Hepatocyte (in vitro differentiated cells): ENCODE measurements at regions not wholly inside any gene's neighbourhood (a gene's known extent, or its start where the extent isn't known, plus 50 kb on each side); places are given as distances from the start of the nearest gene placed in this dataset.

Experiments used
- DNase-seq: peaks from one replicate; pipeline ENCODE4 v3.0.0-alpha.2; 2016; ENCODE audit warnings: low spot score
- H2AFZ ChIP-seq: fragments of 200-600 bp; sonication (generic); 2 replicates; pipeline ENCODE4 v1.6.0; 2016; ENCODE audit warnings: antibody characterized with exemption, mild to moderate bottlenecking
- H3K27ac ChIP-seq: fragments of 200-600 bp; sonication (generic); 2 replicates; pipeline ENCODE4 v1.5.1; 2016; ENCODE audit warnings: mild to moderate bottlenecking
- H3K27me3 ChIP-seq: fragments of 200-600 bp; sonication (generic); 2 replicates; pipeline ENCODE4 v1.6.1; 2016
- H3K36me3 ChIP-seq: fragments of 200-600 bp; sonication (generic); replicated peaks from 2 replicates; pipeline ENCODE4 v1.5.1; 2016; ENCODE audit warnings: low read depth; ENCODE audit not compliant: insufficient read depth
- H3K4me1 ChIP-seq: fragments of 200-600 bp; sonication (generic); 2 replicates; pipeline ENCODE4 v1.5.1; 2016; ENCODE audit warnings: mild to moderate bottlenecking, moderate library complexity; ENCODE audit not compliant: insufficient read depth
- H3K4me2 ChIP-seq: fragments of 200-600 bp; sonication (generic); 2 replicates; pipeline ENCODE4 v1.6.0; 2016
- H3K4me3 ChIP-seq: fragments of 200-600 bp; sonication (generic); 2 replicates; pipeline ENCODE4 v1.5.1; 2016; ENCODE audit warnings: mild to moderate bottlenecking
- H3K79me2 ChIP-seq: fragments of 200-600 bp; sonication (generic); 2 replicates; pipeline ENCODE4 v1.6.0; 2017; ENCODE audit warnings: mild to moderate bottlenecking
- H3K9me2 ChIP-seq: fragments of 200-600 bp; sonication (generic); replicated peaks from 2 replicates; pipeline ENCODE4 v1.6.0; 2017; ENCODE audit warnings: mild to moderate bottlenecking; ENCODE audit not compliant: insufficient read depth
- H3K9me3 ChIP-seq: fragments of 200-600 bp; sonication (generic); 2 replicates; pipeline ENCODE4 v1.5.1; 2016; ENCODE audit warnings: low read depth, mild to moderate bottlenecking
- H4K20me1 ChIP-seq: fragments of 200-600 bp; sonication (generic); 2 replicates; pipeline ENCODE4 v1.6.0; 2016; ENCODE audit warnings: mild to moderate bottlenecking; ENCODE audit not compliant: insufficient read depth, poor library complexity, severe bottlenecking
- EZH2 ChIP-seq: fragments of 200-600 bp; sonication (generic); IDR thresholded peaks from 2 replicates; pipeline ENCODE4 v1.6.1; 2016; ENCODE audit warnings: antibody characterized with exemption, mild to moderate bottlenecking, borderline replicate concordance
- EZH2phosphoT487 ChIP-seq: fragments of 200-600 bp; sonication (generic); IDR thresholded peaks from one replicate; pipeline ENCODE4 v1.6.1; 2018; ENCODE audit warnings: antibody characterized with exemption, mild to moderate bottlenecking, low read depth, moderate library complexity; ENCODE audit not compliant: unreplicated experiment, severe bottlenecking
- WGBS: methylation state at CpG from one replicate; pipeline ENCODE4 v1.1.6; 2016; ENCODE audit warnings: low lambda C conversion rate; ENCODE audit errors: missing lambda C conversion rate; 5-methylcytosine and 5-hydroxymethylcytosine counted together
- TF ChIP-seq, protein P1 (sequence below): fragments of 200-600 bp; sonication (generic); IDR thresholded peaks from 2 replicates; pipeline ENCODE4 v1.5.1; 2016; ENCODE audit warnings: antibody characterized with exemption, mild to moderate bottlenecking; ENCODE audit not compliant: poor library complexity

- Histone ChIP-seq H3K27ac (no peak overlapping the region), H3K4me2 (no peak overlapping the region), H3K36me3 (no peaks in the 10 kb centered on the region), H3K79me2 (no peaks in the 10 kb centered on the region), H2AFZ (no peak overlapping the region), H4K20me1 (no peaks in the 10 kb centered on the region), H3K9me3 (peaks cover 4% of the 10 kb centered on the region), H3K4me3 (no peak overlapping the region), H3K27me3 (no peaks in the 10 kb centered on the region), H3K9me2 (no peaks in the 10 kb centered on the region), H3K4me1 (no peaks in the 10 kb centered on the region)
- 82% methylated on average over 3 of the region's 3 CpGs for WGBS
- no peak for DNase-seq
- TF ChIP-seq EZH2phosphoT487 (no peak), EZH2 (no peak)
- TF ChIP-seq, protein P1, sequence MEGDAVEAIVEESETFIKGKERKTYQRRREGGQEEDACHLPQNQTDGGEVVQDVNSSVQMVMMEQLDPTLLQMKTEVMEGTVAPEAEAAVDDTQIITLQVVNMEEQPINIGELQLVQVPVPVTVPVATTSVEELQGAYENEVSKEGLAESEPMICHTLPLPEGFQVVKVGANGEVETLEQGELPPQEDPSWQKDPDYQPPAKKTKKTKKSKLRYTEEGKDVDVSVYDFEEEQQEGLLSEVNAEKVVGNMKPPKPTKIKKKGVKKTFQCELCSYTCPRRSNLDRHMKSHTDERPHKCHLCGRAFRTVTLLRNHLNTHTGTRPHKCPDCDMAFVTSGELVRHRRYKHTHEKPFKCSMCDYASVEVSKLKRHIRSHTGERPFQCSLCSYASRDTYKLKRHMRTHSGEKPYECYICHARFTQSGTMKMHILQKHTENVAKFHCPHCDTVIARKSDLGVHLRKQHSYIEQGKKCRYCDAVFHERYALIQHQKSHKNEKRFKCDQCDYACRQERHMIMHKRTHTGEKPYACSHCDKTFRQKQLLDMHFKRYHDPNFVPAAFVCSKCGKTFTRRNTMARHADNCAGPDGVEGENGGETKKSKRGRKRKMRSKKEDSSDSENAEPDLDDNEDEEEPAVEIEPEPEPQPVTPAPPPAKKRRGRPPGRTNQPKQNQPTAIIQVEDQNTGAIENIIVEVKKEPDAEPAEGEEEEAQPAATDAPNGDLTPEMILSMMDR, result no peak
Measured at GRCh38 chr3:67804578-67804977, 150.2 kb upstream of the SUCLG2 start.

GRCh38 chr3:67804089-67804488, 149.7 kb upstream of the SUCLG2 start:
- Histone ChIP-seq H3K36me3 (no peaks in the 10 kb centered on the region), H3K27ac (no peak overlapping the region), H3K27me3 (no peaks in the 10 kb centered on the region), H3K9me2 (no peaks in the 10 kb centered on the region), H3K4me1 (no peaks in the 10 kb centered on the region), H3K4me3 (no peak overlapping the region), H2AFZ (no peak overlapping the region), H3K4me2 (no peak overlapping the region), H4K20me1 (no peaks in the 10 kb centered on the region), H3K79me2 (no peaks in the 10 kb centered on the region), H3K9me3 (peaks cover 4% of the 10 kb centered on the region)
- no peak for DNase-seq
- TF ChIP-seq EZH2phosphoT487 (no peak), EZH2 (no peak)
- TF ChIP-seq, protein P1, result no peak
- 100% methylated on average over 2 of the region's 2 CpGs for WGBS

- H2AFZ ChIP-seq, result no peak overlapping the region
- TF ChIP-seq EZH2 (no peak), EZH2phosphoT487 (no peak)
- TF ChIP-seq, protein P1, result no peak
- WGBS, result 78% methylated on average over 1 of the region's 1 CpG
- no peak overlapping the region for H3K4me2 ChIP-seq
- H3K9me2 ChIP-seq, result no peaks in the 10 kb centered on the region
- no peak overlapping the region for H3K4me3 ChIP-seq
- peaks cover 4% of the 10 kb centered on the region for H3K9me3 ChIP-seq
- no peak for DNase-seq
- H3K27me3 ChIP-seq, result no peaks in the 10 kb centered on the region
- no peaks in the 10 kb centered on the region for H3K4me1 ChIP-seq
- H4K20me1 ChIP-seq, result no peaks in the 10 kb centered on the region
- H3K27ac ChIP-seq, result no peak overlapping the region
- no peaks in the 10 kb centered on the region for H3K79me2 ChIP-seq
- no peaks in the 10 kb centered on the region for H3K36me3 ChIP-seq
Measured at GRCh38 chr3:67798412-67798811, 144.0 kb upstream of the SUCLG2 start.

- Histone ChIP-seq H4K20me1 (no peaks in the 10 kb centered on the region), H3K4me2 (no peak overlapping the region), H3K9me3 (no peaks in the 10 kb centered on the region), H3K4me3 (no peak overlapping the region), H3K9me2 (no peaks in the 10 kb centered on the region), H2AFZ (no peak overlapping the region), H3K4me1 (no peaks in the 10 kb centered on the region), H3K79me2 (no peaks in the 10 kb centered on the region), H3K36me3 (no peaks in the 10 kb centered on the region), H3K27me3 (no peaks in the 10 kb centered on the region), H3K27ac (no peak overlapping the region)
- no peak for DNase-seq
- WGBS, result 75% methylated on average over 5 of the region's 5 CpGs
- no peak for TF ChIP-seq EZH2
- TF ChIP-seq, protein P1, result no peak
Measured at GRCh38 chr3:67791620-67792019, 137.2 kb upstream of the SUCLG2 start.
